Right hindlimb (tissue), 1 donor: ENCODE measurements at regions not wholly inside any gene's neighbourhood (a gene's known extent, or its start where the extent isn't known, plus 50 kb on each side); places are given as distances from the start of the nearest gene placed in this dataset.

Experiments used
- DNase-seq: peaks from one replicate; pipeline ENCODE4 v3.0.0-alpha.2; 2018

DNA sequence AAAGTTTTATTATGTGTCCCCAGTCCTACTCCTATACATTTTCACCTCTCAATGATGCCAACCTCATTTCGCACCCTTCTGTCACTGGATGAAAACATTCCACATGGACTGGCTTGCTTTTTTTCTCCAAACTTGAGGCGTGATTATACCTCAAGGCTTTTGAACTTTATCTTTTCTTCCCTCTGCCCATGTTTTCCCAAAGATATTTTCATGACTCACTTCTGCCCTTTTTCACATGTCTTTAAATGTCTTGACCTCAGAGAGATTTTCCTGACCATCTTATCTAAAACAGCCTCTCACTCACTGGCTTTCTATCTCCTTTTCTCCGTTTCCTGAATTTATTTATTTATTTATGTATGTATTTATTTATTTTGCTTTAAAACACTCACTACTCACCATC, 659.0 kb downstream of the PTPRC start:
- DNase-seq, result no peak

DNA sequence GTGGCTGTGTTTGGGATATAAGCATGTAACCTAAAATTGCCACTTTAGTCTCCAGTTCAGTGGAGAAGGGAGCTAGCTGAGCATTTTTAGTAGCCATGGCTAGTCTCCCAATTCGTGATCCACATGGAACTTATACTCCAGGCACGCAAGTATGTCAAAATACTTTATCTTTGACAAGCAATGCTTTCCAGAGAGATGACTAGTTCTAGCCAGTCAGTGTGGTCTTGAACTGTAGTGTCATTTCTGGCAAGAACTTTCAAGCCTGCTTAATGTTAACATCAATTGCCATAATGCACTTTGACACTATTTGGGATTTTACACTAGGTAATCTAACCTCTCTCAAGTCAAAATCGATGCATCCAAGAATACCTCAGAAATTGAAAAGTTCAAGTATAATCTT, 660.0 kb downstream of the PTPRC start:
- DNase-seq, result no peak

GRCh38 chr1:199301472-199302217, 662.8 kb downstream of the PTPRC start:
- DNase-seq, result no peak

GRCh38 chr1:199302554-199302953, 663.7 kb downstream of the PTPRC start:
- DNase-seq, result no peak

- DNase-seq, result no peak
These were observed 664.2 kb downstream of the PTPRC start for GRCh38 chr1:199303035-199303434.

DNA sequence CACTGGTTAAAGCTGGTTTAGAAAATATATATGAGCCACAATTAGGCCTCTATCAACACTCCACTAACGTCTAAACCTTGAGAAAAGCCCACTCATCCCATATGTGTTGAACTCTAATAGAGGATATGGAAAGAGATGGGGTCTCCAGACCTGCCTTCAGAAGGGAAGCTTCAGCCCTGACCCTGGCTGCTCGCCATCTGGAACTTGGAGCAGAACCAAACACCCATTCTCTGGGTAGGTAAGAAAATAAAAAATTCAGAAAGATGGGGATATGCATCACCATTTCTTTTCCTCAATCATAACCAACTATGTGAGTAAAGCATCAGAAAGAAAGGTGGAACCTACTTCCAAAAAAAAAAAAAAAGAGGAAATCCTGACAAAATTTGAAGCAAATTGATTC, 666.2 kb downstream of the PTPRC start:
- no peak for DNase-seq

- DNase-seq, result no peak
These were observed 668.8 kb downstream of the PTPRC start for GRCh38 chr1:199307496-199308264.

DNA sequence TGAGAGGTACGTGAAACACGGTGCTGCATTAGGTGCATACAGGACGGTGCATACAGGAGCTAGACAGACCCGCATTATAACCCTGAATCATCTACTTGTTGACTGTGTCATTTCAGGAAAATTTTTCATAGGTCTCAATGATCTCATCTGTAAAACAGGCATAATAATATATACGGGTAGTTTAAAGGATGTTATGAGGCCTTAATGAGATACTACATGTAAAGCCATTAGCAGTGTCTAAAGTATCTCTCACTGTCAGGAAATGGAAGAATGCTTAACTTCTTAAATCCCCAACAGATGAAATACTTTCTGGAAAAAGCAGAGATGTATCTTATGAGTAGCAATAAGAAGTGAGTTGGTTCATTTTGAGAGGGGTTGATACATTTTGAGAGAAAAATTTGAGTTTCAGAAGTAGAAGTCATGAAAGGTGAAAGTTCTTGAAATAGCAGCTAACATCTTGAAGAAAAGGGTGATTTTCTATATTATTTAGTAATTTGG, 669.6 kb downstream of the PTPRC start:
- DNase-seq, result no peak

DNA sequence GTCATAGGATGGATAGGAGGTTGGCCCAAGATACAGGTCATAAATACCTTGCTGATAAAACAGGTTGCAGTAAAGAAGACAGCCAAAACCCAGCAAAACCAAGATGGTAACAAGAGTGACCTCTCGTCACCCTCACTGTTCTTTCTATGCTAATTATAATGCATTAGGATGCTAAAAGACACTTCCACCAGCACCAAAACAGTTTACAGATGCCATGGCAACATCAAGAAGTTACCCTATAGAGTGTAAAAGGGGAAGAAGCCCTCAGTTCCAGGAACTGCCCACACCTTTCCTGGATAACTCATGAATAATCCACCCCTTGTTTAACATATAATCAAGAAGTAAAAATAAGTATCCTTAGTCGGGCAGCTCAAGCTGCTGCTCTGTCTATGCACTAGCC, 671.9 kb downstream of the PTPRC start:
- no peak for DNase-seq

DNA sequence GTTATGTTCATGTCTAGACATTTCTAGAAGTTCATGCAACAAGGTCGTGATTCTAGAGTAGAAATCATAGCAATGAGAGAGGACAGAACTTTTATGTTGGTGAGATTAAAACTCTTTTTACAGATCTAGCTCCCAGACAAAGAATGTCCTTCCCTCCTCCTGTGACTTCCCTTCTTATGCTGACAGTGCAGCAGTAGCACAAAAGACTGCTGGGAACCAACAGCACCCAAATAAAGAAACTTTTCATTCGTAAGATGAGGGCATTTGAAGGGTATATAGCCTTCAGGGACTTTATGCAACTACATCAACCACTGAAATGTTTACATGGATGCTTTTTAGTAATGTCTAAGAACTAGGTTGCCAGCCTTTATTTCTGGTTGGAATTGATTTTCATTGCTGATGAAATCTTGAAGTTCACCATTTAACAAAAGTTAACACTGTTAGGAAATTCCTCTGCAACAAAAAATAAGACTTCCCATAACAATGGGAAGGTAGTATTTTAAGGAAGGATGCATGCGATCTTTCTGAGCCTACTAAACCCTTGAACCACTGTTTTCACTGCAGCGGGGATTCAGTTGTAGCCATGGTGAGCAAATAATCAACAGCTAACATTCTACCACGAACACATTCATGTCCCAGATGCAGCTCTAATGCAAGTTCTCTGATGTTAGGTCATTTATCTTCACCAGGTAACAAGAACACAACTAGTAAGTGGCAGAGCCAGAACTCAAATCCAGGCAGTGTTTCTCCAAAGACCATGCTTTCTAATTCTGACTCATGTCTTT, 672.8 kb downstream of the PTPRC start:
- DNase-seq, result no peak

DNA sequence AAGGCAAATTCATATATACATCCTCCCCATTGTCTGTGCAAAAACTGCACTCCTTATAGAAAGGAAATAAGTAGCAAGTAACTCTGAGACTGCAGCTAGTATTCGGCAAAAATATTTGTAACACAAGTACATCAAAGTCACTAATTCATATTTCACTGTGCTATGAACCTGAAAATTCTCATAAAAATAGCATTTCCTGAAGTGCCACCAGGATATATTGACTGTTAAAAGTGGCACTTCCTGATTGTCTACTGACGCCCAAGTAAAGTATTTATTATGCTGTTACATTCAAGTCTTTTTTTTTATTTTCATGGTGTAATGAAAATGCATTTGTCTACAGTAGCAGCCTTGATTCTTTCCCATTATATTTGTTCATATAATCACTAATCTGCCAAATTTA, 673.8 kb downstream of the PTPRC start:
- DNase-seq, result no peak

DNA sequence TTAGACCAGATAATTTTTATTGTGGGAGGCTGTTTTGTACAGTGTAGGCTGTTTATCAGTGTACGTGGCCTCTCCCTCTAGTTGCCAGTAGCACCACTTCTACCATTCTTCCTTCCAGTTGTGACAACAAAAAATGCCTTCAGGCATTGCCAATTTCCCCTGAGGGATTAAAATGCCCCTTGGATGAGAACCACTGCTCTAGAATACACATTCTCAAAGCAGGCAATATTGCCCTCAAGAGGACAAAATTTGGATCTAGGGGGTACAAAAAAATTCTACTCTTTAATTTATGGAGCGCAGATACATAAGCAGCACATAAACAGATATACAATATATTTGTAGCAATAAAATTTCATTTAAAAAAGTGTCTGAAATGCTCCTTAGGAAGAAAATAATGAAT, 674.6 kb downstream of the PTPRC start:
- DNase-seq, result no peak

- no peak for DNase-seq
These were observed 680.5 kb downstream of the PTPRC start for GRCh38 chr1:199319341-199319740.

GRCh38 chr1:199322278-199322677, 683.4 kb downstream of the PTPRC start:
- DNase-seq, result peak; percentile 17

GRCh38 chr1:199333180-199333579, 694.3 kb upstream of the NR5A2 start:
- no peak for DNase-seq

- DNase-seq, result no peak
These were observed 692.0 kb upstream of the NR5A2 start for GRCh38 chr1:199335496-199335895.

GRCh38 chr1:199336745-199337640, 690.5 kb upstream of the NR5A2 start:
- no peak for DNase-seq

- no peak for DNase-seq
These were observed 688.8 kb upstream of the NR5A2 start for GRCh38 chr1:199338760-199339159.

GRCh38 chr1:199352351-199352750, 675.2 kb upstream of the NR5A2 start:
- DNase-seq, result no peak

DNA sequence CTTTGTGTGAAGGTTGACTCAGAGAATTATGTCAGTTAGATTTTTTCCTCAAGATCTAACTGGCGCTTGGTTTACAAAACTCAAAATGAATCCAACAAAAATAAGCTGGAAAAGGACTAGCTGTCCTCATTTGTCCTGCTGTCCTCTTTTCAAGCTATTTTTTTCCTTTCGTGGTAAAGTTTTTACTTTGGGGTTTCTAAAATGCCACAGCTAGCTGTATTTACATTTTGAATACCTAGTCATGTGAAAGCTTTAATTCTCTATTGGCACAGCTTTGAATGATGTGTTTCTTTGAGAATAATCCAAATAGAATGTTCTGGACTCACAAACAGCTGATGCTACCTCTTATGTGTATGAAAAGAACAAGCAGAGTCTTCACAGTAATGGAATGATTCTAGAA, 673.6 kb upstream of the NR5A2 start:
- no peak for DNase-seq

- no peak for DNase-seq
These were observed 670.9 kb upstream of the NR5A2 start for GRCh38 chr1:199356561-199356960.

DNA sequence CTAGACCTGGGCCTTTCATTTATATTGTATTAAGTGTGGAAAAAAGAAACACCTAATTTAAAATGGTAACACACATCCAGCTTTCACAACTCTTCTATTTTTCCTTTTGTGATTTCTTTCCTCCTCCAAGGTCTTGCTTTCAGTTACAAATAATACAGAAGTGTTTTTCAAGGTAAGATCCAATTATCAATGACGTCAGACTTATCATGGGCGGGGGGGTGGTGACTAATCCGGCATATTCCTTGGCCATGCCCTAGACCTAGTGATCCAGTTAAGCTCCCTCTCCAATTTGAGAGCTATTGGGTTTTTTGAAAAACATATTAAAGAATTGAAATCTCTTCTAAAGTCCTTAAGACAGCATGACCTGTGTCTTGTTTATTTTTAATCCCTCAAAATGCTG, 669.9 kb upstream of the NR5A2 start:
- DNase-seq, result no peak
